ENCODE measurements at regions not wholly inside any gene's neighbourhood (a gene's known extent, or its start where the extent isn't known, plus 50 kb on each side); places are given as distances from the start of the nearest gene placed in this dataset.

GRCh38 chr21:21664871-21665270 is 666.7 kb downstream of the NCAM2 start:
- H3K27ac Mint-ChIP-seq: no peak overlapping the region
- H4K20me1 ChIP-seq (ENCODE audit: low read depth): no peaks in the 10 kb centered on the region
- no peaks in the 10 kb centered on the region for H3K36me3 Mint-ChIP-seq
- no peaks in the 10 kb centered on the region for H3F3A ChIP-seq (ENCODE audit: low read depth)
- H3K9me3 Mint-ChIP-seq: no peaks in the 10 kb centered on the region
- no peak overlapping the region for H3K27ac ChIP-seq
- H3K9ac ChIP-seq: no peak overlapping the region
- no peak for TF ChIP-seq EZH2phosphoT487 (IDR thresholded peaks at IDR 0.05)
- TF ChIP-seq EZH2 (IDR thresholded peaks at IDR 0.05): no peak
- no peak for TF ChIP-seq CTCF (IDR thresholded peaks at IDR 0.05)
- H3K27me3 Mint-ChIP-seq (ENCODE audit: insufficient read depth, low read depth): no peaks in the 10 kb centered on the region
- no peak overlapping the region for H3K4me2 ChIP-seq
- H3K79me2 ChIP-seq (ENCODE audit: low read depth): no peaks in the 10 kb centered on the region
- H3K36me3 ChIP-seq: no peaks in the 10 kb centered on the region
- no peak overlapping the region for H3K4me3 ChIP-seq
- no peaks in the 10 kb centered on the region for H3K27me3 ChIP-seq
- H3K4me1 ChIP-seq: no peaks in the 10 kb centered on the region
- no peaks in the 10 kb centered on the region for H3K4me1 Mint-ChIP-seq
- no peak for DNase-seq (ENCODE audit: low spot score)
- no peaks in the 10 kb centered on the region for H3K9me3 ChIP-seq (ENCODE audit: low read depth)
- no peak overlapping the region for H3K4me3 Mint-ChIP-seq
- no peak overlapping the region for H2AFZ ChIP-seq (replicated peaks)

DNA sequence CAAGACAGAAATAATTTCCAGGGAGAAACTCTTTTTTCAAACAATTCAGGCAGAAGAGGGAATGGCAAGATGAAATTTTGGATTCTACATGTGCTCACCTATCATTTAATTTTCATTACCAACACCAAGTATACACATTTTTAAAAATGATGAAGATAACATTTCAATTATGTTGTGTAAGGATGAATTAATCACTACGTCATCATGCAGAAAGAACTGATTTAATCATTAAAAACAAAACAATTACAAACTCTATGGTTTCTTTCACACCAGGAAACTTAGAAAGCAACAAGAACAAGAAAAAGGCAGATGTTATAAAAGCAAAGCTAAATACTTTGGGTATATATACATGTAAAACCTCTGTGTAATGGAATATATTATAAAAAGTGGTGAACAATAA is 668.5 kb downstream of the NCAM2 start:
- H3K9ac ChIP-seq: no peak overlapping the region
- H3K27ac ChIP-seq: no peak overlapping the region
- H3K36me3 Mint-ChIP-seq: no peaks in the 10 kb centered on the region
- H3K4me3 ChIP-seq: no peak overlapping the region
- H3K4me1 Mint-ChIP-seq: no peaks in the 10 kb centered on the region
- no peaks in the 10 kb centered on the region for H3K27me3 Mint-ChIP-seq (ENCODE audit: insufficient read depth, low read depth)
- no peaks in the 10 kb centered on the region for H3K79me2 ChIP-seq (ENCODE audit: low read depth)
- H3K9me3 Mint-ChIP-seq: no peaks in the 10 kb centered on the region
- no peaks in the 10 kb centered on the region for H3K36me3 ChIP-seq
- no peaks in the 10 kb centered on the region for H3F3A ChIP-seq (ENCODE audit: low read depth)
- no peak for DNase-seq (ENCODE audit: low spot score)
- no peaks in the 10 kb centered on the region for H3K27me3 ChIP-seq
- TF ChIP-seq CTCF (IDR thresholded peaks at IDR 0.05): no peak
- TF ChIP-seq EZH2 (IDR thresholded peaks at IDR 0.05): no peak
- no peak for TF ChIP-seq EZH2phosphoT487 (IDR thresholded peaks at IDR 0.05)
- no peaks in the 10 kb centered on the region for H3K9me3 ChIP-seq (ENCODE audit: low read depth)
- H2AFZ ChIP-seq (replicated peaks): no peak overlapping the region
- no peak overlapping the region for H3K27ac Mint-ChIP-seq
- no peaks in the 10 kb centered on the region for H3K4me1 ChIP-seq
- H3K4me2 ChIP-seq: no peak overlapping the region
- H3K4me3 Mint-ChIP-seq: no peak overlapping the region
- no peaks in the 10 kb centered on the region for H4K20me1 ChIP-seq (ENCODE audit: low read depth)

- no peaks in the 10 kb centered on the region for H3K36me3 Mint-ChIP-seq
- DNase-seq (ENCODE audit: low spot score): no peak
- no peaks in the 10 kb centered on the region for H3K4me1 ChIP-seq
- no peaks in the 10 kb centered on the region for H3K27me3 Mint-ChIP-seq (ENCODE audit: insufficient read depth, low read depth)
- no peaks in the 10 kb centered on the region for H3K36me3 ChIP-seq
- no peaks in the 10 kb centered on the region for H3K4me1 Mint-ChIP-seq
- H3K27me3 ChIP-seq: no peaks in the 10 kb centered on the region
- no peak overlapping the region for H3K4me2 ChIP-seq
- H3K9me3 ChIP-seq (ENCODE audit: low read depth): no peaks in the 10 kb centered on the region
- no peak overlapping the region for H3K27ac Mint-ChIP-seq
- no peak overlapping the region for H2AFZ ChIP-seq (replicated peaks)
- H3K4me3 ChIP-seq: no peak overlapping the region
- no peaks in the 10 kb centered on the region for H3F3A ChIP-seq (ENCODE audit: low read depth)
- no peaks in the 10 kb centered on the region for H3K9me3 Mint-ChIP-seq
- no peak overlapping the region for H3K9ac ChIP-seq
- H3K79me2 ChIP-seq (ENCODE audit: low read depth): no peaks in the 10 kb centered on the region
- no peaks in the 10 kb centered on the region for H4K20me1 ChIP-seq (ENCODE audit: low read depth)
- no peak overlapping the region for H3K27ac ChIP-seq
- H3K4me3 Mint-ChIP-seq: no peak overlapping the region
- TF ChIP-seq CTCF (IDR thresholded peaks at IDR 0.05): no peak
- no peak for TF ChIP-seq EZH2phosphoT487 (IDR thresholded peaks at IDR 0.05)
- no peak for TF ChIP-seq EZH2 (IDR thresholded peaks at IDR 0.05)
These were observed 670.0 kb downstream of the NCAM2 start for GRCh38 chr21:21668198-21668597.

DNA sequence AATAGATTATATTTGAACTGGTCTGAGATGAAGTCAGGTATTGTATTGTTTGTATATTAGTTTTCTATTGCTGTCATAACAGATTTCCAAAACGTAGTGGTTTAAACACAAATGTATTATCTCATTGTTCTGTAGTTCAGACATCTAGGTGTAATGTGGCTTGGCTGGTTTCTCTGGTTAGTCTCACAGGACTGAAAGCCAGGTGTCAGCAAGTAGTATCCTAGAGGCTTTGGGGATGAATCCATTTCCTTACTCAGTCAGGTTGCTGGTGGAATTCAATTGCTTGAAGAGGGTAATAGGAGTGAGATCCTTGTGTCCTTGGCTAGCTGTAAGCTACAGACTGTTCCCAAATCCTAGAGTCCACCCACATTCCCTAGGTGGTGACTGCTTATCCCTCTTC is 675.8 kb downstream of the NCAM2 start:
- no peak overlapping the region for H2AFZ ChIP-seq (replicated peaks)
- no peaks in the 10 kb centered on the region for H3K9me3 ChIP-seq (ENCODE audit: low read depth)
- no peak overlapping the region for H3K4me3 ChIP-seq
- TF ChIP-seq EZH2 (IDR thresholded peaks at IDR 0.05) (no peak), CTCF (IDR thresholded peaks at IDR 0.05) (no peak), EZH2phosphoT487 (IDR thresholded peaks at IDR 0.05) (no peak)
- no peaks in the 10 kb centered on the region for H3K36me3 Mint-ChIP-seq
- H3K36me3 ChIP-seq: no peaks in the 10 kb centered on the region
- H3K27ac Mint-ChIP-seq: no peak overlapping the region
- peaks cover 9% of the 10 kb centered on the region for H3K9me3 Mint-ChIP-seq
- H3K79me2 ChIP-seq (ENCODE audit: low read depth): no peaks in the 10 kb centered on the region
- no peaks in the 10 kb centered on the region for H3K4me1 ChIP-seq
- no peak overlapping the region for H3K9ac ChIP-seq
- no peaks in the 10 kb centered on the region for H3K27me3 Mint-ChIP-seq (ENCODE audit: insufficient read depth, low read depth)
- no peak overlapping the region for H3K4me3 Mint-ChIP-seq
- H4K20me1 ChIP-seq (ENCODE audit: low read depth): no peaks in the 10 kb centered on the region
- no peak for DNase-seq (ENCODE audit: low spot score)
- no peaks in the 10 kb centered on the region for H3F3A ChIP-seq (ENCODE audit: low read depth)
- no peaks in the 10 kb centered on the region for H3K27me3 ChIP-seq
- H3K4me1 Mint-ChIP-seq: no peaks in the 10 kb centered on the region
- no peak overlapping the region for H3K4me2 ChIP-seq
- H3K27ac ChIP-seq: no peak overlapping the region

Data from neural progenitor cell (in vitro differentiated cells).